ENCODE measurements at regions not wholly inside any gene's neighbourhood (a gene's known extent, or its start where the extent isn't known, plus 50 kb on each side); places are given as distances from the start of the nearest gene placed in this dataset.

DNA sequence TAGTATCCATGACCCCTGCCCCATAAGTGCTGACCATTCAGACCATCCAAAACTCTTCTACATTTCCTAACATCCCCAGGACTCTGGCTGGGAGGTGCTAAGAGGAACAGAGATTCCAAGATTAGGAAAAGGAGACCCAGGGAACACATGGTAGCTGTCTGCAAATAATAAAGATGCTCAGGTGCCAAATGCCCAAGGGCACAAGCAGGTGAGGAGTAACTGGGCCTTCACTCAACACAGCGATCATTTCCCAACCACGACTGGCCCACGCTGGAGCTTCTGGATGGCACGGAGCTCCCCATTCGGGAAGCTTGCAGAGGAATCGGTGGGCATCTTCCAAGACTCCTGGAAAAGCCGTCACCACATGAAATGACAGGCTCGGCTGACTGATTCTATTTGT lies 255.9 kb upstream of the SMIM21 start:
- TF ChIP-seq, protein P1, sequence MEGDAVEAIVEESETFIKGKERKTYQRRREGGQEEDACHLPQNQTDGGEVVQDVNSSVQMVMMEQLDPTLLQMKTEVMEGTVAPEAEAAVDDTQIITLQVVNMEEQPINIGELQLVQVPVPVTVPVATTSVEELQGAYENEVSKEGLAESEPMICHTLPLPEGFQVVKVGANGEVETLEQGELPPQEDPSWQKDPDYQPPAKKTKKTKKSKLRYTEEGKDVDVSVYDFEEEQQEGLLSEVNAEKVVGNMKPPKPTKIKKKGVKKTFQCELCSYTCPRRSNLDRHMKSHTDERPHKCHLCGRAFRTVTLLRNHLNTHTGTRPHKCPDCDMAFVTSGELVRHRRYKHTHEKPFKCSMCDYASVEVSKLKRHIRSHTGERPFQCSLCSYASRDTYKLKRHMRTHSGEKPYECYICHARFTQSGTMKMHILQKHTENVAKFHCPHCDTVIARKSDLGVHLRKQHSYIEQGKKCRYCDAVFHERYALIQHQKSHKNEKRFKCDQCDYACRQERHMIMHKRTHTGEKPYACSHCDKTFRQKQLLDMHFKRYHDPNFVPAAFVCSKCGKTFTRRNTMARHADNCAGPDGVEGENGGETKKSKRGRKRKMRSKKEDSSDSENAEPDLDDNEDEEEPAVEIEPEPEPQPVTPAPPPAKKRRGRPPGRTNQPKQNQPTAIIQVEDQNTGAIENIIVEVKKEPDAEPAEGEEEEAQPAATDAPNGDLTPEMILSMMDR (IDR thresholded peaks at IDR 0.05; ENCODE audit: low read length) = no peak
- no peak for TF ChIP-seq EZH2phosphoT487 (IDR thresholded peaks at IDR 0.05; ENCODE audit: low read length)
- no peak for TF ChIP-seq EZH2 (optimal IDR thresholded peaks at IDR 0.05; ENCODE audit: low read depth, low read length)
